ENCODE measurements at regions not wholly inside any gene's neighbourhood (a gene's known extent, or its start where the extent isn't known, plus 50 kb on each side); places are given as distances from the start of the nearest gene placed in this dataset.

DNA sequence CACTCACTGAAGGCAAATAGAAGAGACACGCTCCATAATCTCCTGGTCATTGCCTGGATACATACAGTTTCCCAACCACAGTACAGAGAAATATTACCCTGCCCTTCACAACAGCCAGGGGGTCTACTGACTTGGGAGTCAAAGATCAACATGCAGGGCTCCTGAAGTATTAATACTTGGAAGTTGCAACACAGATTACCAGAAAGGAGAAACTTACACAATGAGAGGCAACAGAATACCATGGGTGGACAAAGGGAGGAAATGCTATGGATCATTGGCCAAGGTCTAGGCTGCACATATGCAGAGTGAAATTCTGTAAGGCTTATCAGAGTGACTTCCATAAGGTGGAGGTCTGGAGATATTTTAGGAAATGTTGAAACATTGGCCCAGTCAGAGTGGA lies 267.9 kb upstream of the FAT3 start:
- TF ChIP-seq, protein P1, sequence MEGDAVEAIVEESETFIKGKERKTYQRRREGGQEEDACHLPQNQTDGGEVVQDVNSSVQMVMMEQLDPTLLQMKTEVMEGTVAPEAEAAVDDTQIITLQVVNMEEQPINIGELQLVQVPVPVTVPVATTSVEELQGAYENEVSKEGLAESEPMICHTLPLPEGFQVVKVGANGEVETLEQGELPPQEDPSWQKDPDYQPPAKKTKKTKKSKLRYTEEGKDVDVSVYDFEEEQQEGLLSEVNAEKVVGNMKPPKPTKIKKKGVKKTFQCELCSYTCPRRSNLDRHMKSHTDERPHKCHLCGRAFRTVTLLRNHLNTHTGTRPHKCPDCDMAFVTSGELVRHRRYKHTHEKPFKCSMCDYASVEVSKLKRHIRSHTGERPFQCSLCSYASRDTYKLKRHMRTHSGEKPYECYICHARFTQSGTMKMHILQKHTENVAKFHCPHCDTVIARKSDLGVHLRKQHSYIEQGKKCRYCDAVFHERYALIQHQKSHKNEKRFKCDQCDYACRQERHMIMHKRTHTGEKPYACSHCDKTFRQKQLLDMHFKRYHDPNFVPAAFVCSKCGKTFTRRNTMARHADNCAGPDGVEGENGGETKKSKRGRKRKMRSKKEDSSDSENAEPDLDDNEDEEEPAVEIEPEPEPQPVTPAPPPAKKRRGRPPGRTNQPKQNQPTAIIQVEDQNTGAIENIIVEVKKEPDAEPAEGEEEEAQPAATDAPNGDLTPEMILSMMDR (IDR thresholded peaks at IDR 0.05; ENCODE audit: low read length) = no peak
- TF ChIP-seq EZH2 (optimal IDR thresholded peaks at IDR 0.05; ENCODE audit: low read depth, low read length) = no peak
